HG03571 (cell line): ENCODE measurements at regions not wholly inside any gene's neighbourhood (a gene's known extent, or its start where the extent isn't known, plus 50 kb on each side); places are given as distances from the start of the nearest gene placed in this dataset.
"Not testable (repeated sequence)": the region's sequence is repeated elsewhere in the genome, so short reads cannot be mapped to it uniquely, and the experiment has no call there.

ENCODE experiments used
- ATAC-seq: cut with Tn5 transposase; IDR thresholded peaks from one replicate; pipeline ENCODE4 v1.9.1; 2021; ENCODE audit not compliant: unreplicated experiment

- ATAC-seq, result no peak
Measured at GRCh38 chr2:16225545-16225944, 285.2 kb downstream of the MYCN start.

DNA sequence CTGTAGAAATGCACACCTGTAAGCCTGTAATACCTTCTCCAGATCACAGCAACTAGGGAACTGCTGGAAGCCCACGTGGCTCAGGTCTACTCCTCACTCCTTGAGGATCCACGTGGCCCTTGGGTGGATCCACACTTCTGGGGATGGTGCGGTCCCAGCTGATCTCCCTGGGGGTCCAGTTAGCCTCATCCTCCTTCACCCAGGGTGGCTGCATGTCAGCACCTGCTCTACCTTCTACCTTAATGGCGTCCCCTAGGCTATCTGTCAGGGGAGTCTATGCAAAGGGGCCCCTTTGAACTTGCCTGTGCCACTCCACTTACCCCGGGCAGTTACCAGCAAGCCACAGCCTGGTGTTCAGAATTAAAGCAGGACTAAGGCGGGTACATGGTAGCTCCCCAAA lies 284.7 kb downstream of the MYCN start:
- ATAC-seq, result no peak

- no peak for ATAC-seq
Measured at GRCh38 chr2:16224298-16225045, 284.1 kb downstream of the MYCN start.

GRCh38 chr2:16223841-16224177 lies 283.5 kb downstream of the MYCN start:
- ATAC-seq, result no peak

DNA sequence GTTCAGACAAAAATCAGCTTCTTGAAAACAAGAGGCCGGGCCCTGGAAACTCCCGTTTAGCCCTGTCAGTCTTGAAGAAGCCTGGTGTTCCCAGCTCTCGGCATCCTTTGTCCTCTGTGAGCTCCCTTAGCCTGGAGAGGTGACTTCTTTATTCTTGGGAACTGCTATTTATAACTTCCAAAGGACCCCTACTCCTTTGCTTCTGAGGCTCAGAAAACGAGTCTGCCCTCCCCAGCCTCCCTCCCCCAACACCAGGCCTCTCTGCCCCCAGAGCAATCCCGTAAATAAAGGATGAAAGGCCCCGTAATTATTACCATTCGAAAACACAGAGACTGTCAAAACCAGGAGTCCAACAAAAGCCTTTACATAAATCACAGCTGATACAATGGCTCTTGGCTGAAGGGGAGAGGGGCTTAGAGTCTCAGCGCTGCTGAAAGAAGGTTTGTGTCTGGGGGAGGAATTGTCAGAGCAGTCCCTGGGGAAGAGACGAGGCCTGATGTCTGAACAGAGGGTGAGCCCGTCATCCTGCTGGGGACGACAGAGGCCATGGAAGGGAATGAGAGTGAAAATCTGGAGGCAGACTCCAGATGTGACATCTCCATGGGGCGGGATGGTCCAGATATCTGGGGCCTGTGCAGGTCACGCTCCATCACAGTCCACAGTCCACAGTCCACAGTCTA lies 283.0 kb downstream of the MYCN start:
- ATAC-seq, result no peak

DNA sequence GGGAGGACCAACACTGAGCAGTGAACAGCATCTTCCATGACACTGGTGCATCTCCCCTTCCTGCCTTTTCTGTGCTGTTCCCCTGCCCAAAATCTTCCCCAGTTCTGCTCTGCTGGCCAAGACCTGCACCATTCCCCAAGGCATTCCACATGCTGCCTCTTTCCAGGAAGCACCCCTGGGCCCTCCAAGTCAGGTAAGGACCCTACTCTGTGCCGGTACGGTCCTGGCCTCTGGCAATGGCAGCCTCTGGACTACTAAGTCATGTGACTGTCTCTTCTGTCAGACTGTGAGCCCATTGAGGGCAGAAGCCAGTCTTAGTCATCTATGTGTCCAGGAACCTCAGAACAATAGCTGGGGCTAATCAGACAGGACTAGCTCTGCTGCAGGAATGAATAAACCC lies 282.0 kb downstream of the MYCN start:
- no peak for ATAC-seq

- ATAC-seq, result no peak
Measured at GRCh38 chr2:16221461-16222010, 281.2 kb downstream of the MYCN start.

DNA sequence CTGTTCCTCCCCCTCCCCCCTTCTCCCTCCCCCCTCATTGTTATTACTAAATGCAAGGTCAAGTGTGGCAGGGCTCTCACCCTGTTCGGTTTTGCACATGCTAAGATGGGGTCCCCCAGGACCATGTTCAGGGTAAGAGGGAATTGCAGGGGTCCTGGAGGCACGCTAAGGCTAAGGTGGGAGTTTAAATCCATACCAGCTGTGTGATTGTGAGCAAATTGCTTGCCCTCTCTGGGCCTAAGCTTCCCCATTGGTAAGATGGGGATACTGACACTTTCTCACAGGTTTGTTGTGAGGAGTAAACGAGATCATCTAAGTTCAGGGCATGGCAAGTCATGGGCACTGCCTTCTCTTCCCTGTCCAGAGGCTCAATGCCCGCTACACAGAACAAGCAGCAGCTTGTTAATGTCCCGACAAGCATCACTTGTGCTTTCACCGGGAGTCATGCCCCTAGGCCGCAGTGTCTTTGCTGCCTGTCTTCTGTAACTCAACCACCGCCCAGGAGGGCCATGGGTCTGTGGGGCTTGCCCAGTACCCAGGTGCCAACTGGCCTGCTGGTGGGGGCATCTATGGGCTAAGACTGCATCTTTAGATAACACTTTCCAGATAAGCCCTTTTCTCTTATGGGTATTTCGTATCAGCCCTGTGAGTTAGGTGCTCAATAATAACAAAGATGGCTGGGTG lies 279.1 kb downstream of the MYCN start:
- ATAC-seq, result no peak

DNA sequence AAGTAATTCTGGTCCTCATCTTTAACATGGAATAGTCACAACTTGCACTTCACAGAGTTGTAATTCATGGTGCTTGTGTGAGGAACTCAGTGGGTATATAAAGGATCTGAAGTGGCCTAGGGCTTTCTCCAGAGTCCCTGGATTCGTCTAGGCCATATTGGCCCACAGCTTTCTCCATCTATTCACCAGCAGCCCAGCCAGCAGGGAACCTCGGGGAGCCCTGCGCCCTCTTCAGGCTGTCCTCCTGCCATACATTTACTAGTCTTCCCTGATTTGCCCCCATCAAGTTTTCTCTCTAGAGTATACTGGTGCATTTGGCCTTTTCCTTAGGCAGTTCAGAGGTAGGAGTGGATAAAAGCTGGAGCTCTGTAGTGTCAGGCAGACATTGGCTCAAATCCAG lies 278.3 kb downstream of the MYCN start:
- no peak for ATAC-seq

GRCh38 chr2:16218161-16218560 lies 277.8 kb downstream of the MYCN start:
- no peak for ATAC-seq

DNA sequence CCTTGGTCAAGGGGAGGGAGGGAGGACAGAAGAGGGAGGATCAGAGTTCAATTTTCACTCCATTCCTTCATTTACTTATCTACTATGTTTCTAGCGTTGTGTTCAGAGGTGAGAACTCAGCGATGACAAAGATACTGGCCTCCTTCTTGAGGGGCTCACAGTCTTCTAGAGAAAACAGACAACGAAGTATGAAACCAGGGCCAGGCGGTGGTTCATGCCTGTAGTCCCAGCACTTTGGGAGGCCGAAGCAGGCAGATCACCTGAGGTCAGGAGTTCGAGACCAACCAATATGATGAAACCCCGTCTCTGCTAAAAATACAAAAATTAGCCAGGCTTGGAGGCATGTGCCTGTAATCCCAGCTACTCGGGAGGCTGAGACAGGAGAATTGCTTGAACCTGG lies 277.4 kb downstream of the MYCN start:
- ATAC-seq, result not testable (repeated sequence)

DNA sequence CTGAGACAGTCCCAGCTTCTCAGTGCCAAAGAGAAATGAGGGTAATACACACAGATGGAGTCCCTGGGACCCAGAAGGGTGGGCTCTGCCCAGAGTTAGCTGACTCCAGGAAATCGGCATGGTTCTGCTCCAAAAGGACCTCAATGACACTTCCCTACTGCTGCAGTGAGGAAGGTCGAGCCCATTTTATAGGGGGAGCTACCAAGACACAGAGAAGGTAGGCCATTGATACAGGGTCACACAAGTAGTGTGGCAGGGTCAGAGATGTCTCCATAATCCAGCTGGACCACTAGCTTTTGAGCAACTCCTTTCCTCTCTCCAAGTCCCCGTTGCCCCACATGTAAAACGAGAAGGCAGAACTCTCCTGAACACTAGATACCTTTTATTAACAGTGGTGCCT lies 276.9 kb downstream of the MYCN start:
- no peak for ATAC-seq

DNA sequence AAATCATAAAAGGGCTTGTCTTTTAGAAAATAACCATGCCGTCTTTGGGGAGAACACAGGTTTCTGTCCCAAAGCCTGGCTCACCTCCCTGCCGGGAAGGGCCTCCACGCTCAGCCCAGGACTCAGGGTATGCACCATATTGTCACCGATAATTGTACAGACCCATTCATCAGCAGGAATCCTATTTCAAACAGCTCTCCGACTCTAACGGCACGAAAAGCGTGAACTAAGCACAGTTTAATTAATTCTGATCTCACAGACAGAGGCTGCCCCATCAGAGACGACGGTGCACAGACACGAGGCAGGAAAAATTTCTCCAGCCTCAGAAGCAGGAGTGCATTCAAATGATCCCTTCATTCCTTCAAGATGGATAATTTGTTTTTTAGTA lies 276.2 kb downstream of the MYCN start:
- ATAC-seq, result no peak

- no peak for ATAC-seq
Measured at GRCh38 chr2:16215902-16216557, 275.7 kb downstream of the MYCN start.

DNA sequence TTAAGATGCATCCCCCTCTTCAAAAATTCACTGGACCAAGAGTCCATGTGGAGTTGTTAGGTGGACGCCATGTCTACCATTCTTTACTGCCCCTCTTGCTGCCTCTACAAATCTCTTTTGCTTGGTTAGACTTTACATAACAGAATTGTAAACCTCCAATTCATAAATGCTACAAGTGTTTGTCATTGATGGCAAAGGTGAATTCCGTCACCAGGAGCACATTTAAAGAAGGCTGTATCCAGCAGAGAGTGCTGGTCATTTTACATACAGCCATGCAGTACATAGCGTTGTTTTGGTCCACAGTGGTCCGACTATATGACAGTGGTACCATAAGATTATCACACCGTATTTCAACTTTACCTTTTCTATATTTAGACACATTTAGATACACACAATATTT lies 274.5 kb downstream of the MYCN start:
- no peak for ATAC-seq

- no peak for ATAC-seq
Measured at GRCh38 chr2:16214391-16214790, 274.0 kb downstream of the MYCN start.

DNA sequence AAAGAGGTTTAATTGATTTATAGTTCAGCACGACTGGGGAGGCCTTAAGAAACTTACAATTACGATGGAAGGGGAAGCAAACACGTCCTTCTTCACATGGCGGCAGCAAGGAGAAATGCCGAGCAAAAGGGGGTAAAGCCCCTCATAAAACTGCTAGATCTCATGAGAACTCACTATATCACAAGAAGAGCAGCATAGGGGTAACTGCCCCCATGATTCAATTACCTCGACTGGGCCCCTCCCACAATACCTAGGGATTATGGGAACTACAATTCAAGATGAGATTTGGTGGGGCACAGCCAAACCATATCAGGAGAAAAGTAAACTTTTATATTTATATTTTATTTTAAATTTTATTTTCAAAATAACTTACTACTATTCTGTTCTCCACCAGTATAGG lies 272.0 kb downstream of the MYCN start:
- ATAC-seq, result no peak

DNA sequence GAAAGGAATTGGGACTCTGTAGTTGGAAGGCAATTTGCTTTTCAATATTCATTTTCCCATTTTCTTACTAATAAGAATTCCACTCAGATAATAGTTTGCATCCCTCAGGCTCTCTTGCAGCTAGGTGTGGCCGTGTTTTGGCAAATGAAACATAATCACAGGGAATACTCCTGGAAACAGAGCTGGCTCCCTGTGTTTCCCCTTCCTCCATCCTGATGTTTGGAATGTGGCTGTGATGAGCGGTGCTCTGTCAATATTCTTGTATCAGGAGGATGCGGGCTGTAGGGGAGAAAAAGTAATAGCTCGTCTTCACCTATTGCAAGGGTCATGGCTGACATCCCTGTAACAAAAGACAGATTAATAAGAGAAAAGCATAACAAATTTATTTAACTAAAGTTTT lies 271.0 kb downstream of the MYCN start:
- no peak for ATAC-seq

DNA sequence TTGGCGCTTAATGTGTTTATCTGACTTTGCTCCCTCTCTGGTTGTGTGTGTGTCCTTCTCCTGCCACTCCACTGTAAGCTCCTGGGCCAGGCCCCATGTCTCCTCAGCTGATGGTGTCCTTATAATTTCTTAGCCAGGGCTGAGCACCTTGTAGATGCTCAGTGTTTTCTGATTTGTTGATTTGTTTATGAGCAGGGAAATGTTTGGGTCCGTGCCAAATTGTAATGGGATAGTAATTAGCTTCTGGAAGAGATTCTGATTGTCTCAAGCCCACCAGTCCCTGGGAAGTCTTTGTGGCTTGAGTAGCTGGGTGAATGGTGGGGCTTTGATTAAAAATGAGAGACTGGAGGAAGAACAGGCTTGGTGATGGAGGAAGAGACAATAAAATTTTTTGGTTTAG lies 270.5 kb downstream of the MYCN start:
- no peak for ATAC-seq

DNA sequence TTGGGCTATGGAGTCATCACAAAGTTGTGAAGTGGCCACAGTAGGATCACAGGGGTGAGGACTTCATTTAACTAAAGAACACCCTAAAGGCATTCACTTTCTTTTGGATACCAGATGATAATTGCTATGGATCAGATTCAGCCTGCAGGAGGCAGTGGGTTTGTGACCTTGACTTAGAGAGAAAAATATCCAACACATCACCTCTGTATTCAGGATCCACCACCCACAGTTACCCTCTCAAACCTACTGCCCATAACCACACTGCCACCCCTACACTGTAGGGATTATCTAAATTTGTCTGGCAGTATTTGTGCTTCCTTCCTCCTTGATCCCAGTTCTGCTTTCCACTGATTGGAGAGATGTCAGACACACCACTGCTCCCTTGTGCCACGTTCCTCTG lies 269.4 kb downstream of the MYCN start:
- no peak for ATAC-seq

DNA sequence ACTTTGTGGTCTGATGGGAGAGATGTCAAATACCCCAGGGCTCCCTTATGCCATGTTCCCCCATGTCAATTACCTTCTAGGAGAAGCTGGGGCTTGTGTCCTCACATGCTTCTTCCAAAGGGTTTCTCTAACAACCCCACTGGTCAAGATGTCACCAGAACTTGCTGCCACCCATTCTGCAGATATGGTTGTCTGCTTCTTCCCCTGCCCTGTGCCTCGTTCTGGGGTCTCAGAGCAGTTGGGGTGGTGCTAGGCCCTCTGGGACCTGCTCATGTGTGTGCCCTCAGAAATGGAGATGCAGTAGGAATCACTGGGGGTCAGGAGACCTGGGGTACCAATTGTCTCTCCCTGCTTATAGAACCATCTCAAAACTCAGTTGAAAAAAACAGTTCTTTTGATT lies 268.6 kb downstream of the MYCN start:
- ATAC-seq, result no peak
